ENCODE measurements at regions not wholly inside any gene's neighbourhood (a gene's known extent, or its start where the extent isn't known, plus 50 kb on each side); places are given as distances from the start of the nearest gene placed in this dataset.

DNA sequence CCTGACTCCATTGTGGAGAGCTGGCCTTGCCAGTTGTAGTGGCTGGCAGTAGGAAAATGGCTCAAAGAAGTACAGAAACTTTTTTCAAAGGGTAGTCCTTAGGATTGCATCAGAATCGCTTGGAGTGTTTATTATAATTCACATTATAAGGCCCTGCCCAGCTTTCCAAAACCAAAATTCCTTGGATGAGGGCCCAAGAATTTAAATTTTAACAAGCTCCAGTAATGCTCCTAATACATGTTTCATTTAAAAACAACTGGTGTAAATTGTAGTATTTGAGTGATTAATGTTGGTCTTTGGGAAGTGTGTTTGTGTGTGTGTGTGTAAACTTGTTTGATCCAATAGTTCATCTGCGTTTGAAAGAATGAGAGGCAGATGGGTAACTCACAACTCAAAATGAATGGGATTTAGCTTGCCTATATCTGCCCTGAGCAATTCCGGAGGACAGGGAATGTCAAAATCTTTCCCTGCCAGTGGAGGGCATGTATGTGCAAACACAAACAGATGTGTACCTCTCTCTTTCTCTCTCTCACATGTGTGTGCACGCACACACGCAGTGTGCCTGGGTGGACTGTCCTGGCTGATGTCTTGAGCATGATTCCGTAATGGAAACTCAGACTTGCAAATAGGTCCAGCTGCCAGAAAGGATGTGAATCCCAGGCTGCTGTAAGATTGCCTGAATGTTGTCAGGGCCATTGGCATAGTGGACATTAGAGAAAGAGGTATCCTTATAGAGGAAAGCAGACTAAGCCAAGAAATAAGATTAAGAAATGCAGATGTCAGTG, 293.1 kb downstream of the LMX1A start:
- no peaks in the 10 kb centered on the region for H3K36me3 ChIP-seq (ENCODE audit: control insufficient read depth, insufficient read depth, low read length)
- ChIA-PET CTCF (ENCODE audit: low intra/inter-chr PET ratio) (no interaction called here), POLR2A (interaction anchor here (1.0 kb wide), 1 partner anchor 10 kb away, joined by 4 read pairs; no protein-coding TSS in a partner anchor)
- H4K20me1 ChIP-seq (replicated peaks; ENCODE audit: control insufficient read depth, insufficient read depth, low read length), result no peaks in the 10 kb centered on the region
- DNase-seq (ENCODE audit: extremely low read depth in 1 of 4, low spot score in 3 of 4), result no peak
- intact Hi-C loops (cut with micrococcal nuclease) (no loop called here), in situ Hi-C loops (cut with MboI) (loop anchor here (25.0 kb wide), 1 partner anchor 1651 kb away; no protein-coding TSS in a partner anchor)
- no peak overlapping the region for H2AFZ ChIP-seq (ENCODE audit: low read depth, low read length)
- no peak for FAIRE-seq
- H3K4me1 ChIP-seq (replicated peaks in 1 of 2; ENCODE audit: control insufficient read depth in 2 of 2, insufficient read depth in 2 of 2, low read length in 2 of 2), result no peaks in the 10 kb centered on the region
- H3K4me2 ChIP-seq (ENCODE audit: insufficient read depth, low read length), result no peak overlapping the region
- no peak overlapping the region for H3K27ac ChIP-seq (ENCODE audit: extremely low read depth, low read depth, low read length)
- no TSS peak for BruUV-seq (replicated peaks)
- H3K27me3 ChIP-seq (ENCODE audit: control insufficient read depth in 2 of 2, insufficient read depth in 2 of 2, low read length in 2 of 2), result no peaks in the 10 kb centered on the region
- H3K9ac ChIP-seq (ENCODE audit: insufficient read depth in 1 of 2, low read depth in 2 of 2, low read length in 2 of 2), result no peak overlapping the region
- no peaks in the 10 kb centered on the region for H3K79me2 ChIP-seq (ENCODE audit: control insufficient read depth, insufficient read depth, low read length)
- no peaks in the 10 kb centered on the region for H3K9me1 ChIP-seq (ENCODE audit: control insufficient read depth, insufficient read depth, low read length)
- 0% methylated on average over 6 of the region's 6 CpGs for WGBS (ENCODE audit: insufficient coverage, low coverage, missing lambda C conversion rate)
- no peak overlapping the region for H3K4me3 ChIP-seq
- no peak for ATAC-seq
- no peaks in the 10 kb centered on the region for H3K9me3 ChIP-seq (replicated peaks; ENCODE audit: control insufficient read depth, insufficient read depth, low read depth, low read length)
- TF ChIP-seq, protein P1, sequence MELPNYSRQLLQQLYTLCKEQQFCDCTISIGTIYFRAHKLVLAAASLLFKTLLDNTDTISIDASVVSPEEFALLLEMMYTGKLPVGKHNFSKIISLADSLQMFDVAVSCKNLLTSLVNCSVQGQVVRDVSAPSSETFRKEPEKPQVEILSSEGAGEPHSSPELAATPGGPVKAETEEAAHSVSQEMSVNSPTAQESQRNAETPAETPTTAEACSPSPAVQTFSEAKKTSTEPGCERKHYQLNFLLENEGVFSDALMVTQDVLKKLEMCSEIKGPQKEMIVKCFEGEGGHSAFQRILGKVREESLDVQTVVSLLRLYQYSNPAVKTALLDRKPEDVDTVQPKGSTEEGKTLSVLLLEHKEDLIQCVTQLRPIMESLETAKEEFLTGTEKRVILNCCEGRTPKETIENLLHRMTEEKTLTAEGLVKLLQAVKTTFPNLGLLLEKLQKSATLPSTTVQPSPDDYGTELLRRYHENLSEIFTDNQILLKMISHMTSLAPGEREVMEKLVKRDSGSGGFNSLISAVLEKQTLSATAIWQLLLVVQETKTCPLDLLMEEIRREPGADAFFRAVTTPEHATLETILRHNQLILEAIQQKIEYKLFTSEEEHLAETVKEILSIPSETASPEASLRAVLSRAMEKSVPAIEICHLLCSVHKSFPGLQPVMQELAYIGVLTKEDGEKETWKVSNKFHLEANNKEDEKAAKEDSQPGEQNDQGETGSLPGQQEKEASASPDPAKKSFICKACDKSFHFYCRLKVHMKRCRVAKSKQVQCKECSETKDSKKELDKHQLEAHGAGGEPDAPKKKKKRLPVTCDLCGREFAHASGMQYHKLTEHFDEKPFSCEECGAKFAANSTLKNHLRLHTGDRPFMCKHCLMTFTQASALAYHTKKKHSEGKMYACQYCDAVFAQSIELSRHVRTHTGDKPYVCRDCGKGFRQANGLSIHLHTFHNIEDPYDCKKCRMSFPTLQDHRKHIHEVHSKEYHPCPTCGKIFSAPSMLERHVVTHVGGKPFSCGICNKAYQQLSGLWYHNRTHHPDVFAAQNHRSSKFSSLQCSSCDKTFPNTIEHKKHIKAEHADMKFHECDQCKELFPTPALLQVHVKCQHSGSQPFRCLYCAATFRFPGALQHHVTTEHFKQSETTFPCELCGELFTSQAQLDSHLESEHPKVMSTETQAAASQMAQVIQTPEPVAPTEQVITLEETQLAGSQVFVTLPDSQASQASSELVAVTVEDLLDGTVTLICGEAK (IDR thresholded peaks at IDR 0.05), result no peak
- TF ChIP-seq, protein P1 (CRISPR knock-in tag; IDR thresholded peaks at IDR 0.05), result no peak
- TF ChIP-seq ZNF79 (CRISPR knock-in tag; IDR thresholded peaks at IDR 0.05; ENCODE audit: low read depth) (no peak), LARP7 (IDR thresholded peaks at IDR 0.05) (no peak), THAP7 (CRISPR knock-in tag; IDR thresholded peaks at IDR 0.05) (no peak), ZNF583 (CRISPR knock-in tag; IDR thresholded peaks at IDR 0.05) (no peak), MED1 (CRISPR knock-in tag; IDR thresholded peaks at IDR 0.05; ENCODE audit: borderline replicate concordance) (no peak), ZBTB34 (CRISPR knock-in tag; IDR thresholded peaks at IDR 0.05) (no peak), ZNF121 (CRISPR knock-in tag; conservative IDR thresholded peaks at IDR 0.05) (no peak), ZBTB43 (CRISPR knock-in tag; IDR thresholded peaks at IDR 0.05) (no peak)
